ENCODE measurements at regions not wholly inside any gene's neighbourhood (a gene's known extent, or its start where the extent isn't known, plus 50 kb on each side); places are given as distances from the start of the nearest gene placed in this dataset.

GRCh38 chr12:60144395-60144794, 548.6 kb downstream of the SLC16A7 start:
- H3K4me3 ChIP-seq (ENCODE audit: low read depth in 1 of 3, low read length in 3 of 3), result no peak overlapping the region
- DNase-seq (ENCODE audit: low spot score), result no peak
- no peaks in the 10 kb centered on the region for H3K36me3 ChIP-seq (ENCODE audit: control insufficient read depth in 4 of 4, insufficient read depth in 3 of 4, low read depth in 1 of 4, low read length in 3 of 4)
- WGBS, result 64% methylated on average over 1 of the region's 1 CpG
- no peaks in the 10 kb centered on the region for H3K27me3 ChIP-seq (ENCODE audit: control insufficient read depth in 4 of 4, insufficient read depth in 4 of 4, low read length in 3 of 4)
- TF ChIP-seq HNF4G (IDR thresholded peaks at IDR 0.05), result no peak
- TF ChIP-seq MAX (IDR thresholded peaks at IDR 0.05), result no peak
- no peak for TF ChIP-seq RAD21 (IDR thresholded peaks at IDR 0.05)
- TF ChIP-seq HNF4A (conservative IDR thresholded peaks at IDR 0.05), result no peak
- TF ChIP-seq FOXA1 (IDR thresholded peaks at IDR 0.05), result no peak
- no peak for TF ChIP-seq SP1 (IDR thresholded peaks at IDR 0.05)
- no peak overlapping the region for H3K9ac ChIP-seq (ENCODE audit: low read depth in 1 of 2, low read length in 2 of 2)
- H3K27ac ChIP-seq (ENCODE audit: low read depth in 1 of 2, low read length in 2 of 2), result no peak overlapping the region
- no peaks in the 10 kb centered on the region for H3K4me1 ChIP-seq (ENCODE audit: control insufficient read depth in 4 of 4, insufficient read depth in 4 of 4, low read length in 3 of 4)
- H3K9me3 ChIP-seq (ENCODE audit: control insufficient read depth in 4 of 4, low read length in 3 of 4), result no peaks in the 10 kb centered on the region

GRCh38 chr12:60148109-60148508, 552.3 kb downstream of the SLC16A7 start:
- no peaks in the 10 kb centered on the region for H3K27me3 ChIP-seq (ENCODE audit: control insufficient read depth in 4 of 4, insufficient read depth in 4 of 4, low read length in 3 of 4)
- no peaks in the 10 kb centered on the region for H3K36me3 ChIP-seq (ENCODE audit: control insufficient read depth in 4 of 4, insufficient read depth in 3 of 4, low read depth in 1 of 4, low read length in 3 of 4)
- TF ChIP-seq CTCF (IDR thresholded peaks at IDR 0.05; ENCODE audit: low read depth, low read length, missing input control), result no peak
- TF ChIP-seq FOXA2 (IDR thresholded peaks at IDR 0.05), result no peak
- TF ChIP-seq ATF3 (IDR thresholded peaks at IDR 0.05), result no peak
- no peak for TF ChIP-seq HNF4G (IDR thresholded peaks at IDR 0.05)
- no peak for TF ChIP-seq MAX (IDR thresholded peaks at IDR 0.05)
- no peak for TF ChIP-seq YY1 (IDR thresholded peaks at IDR 0.05)
- no peak for TF ChIP-seq GABPA (IDR thresholded peaks at IDR 0.05 in 1 of 2, conservative IDR thresholded peaks at IDR 0.05 in 1 of 2)
- TF ChIP-seq REST (IDR thresholded peaks at IDR 0.05), result no peak
- TF ChIP-seq TAF1 (conservative IDR thresholded peaks at IDR 0.05), result no peak
- WGBS, result 75% methylated on average over 2 of the region's 2 CpGs
- H3K4me1 ChIP-seq (ENCODE audit: control insufficient read depth in 4 of 4, insufficient read depth in 4 of 4, low read length in 3 of 4), result no peaks in the 10 kb centered on the region
- no peaks in the 10 kb centered on the region for H3K9me3 ChIP-seq (ENCODE audit: control insufficient read depth in 4 of 4, low read length in 3 of 4)
- DNase-seq (ENCODE audit: low spot score), result no peak
- no peak overlapping the region for H3K9ac ChIP-seq (ENCODE audit: low read depth in 1 of 2, low read length in 2 of 2)
- no peak overlapping the region for H3K27ac ChIP-seq (ENCODE audit: low read depth in 1 of 2, low read length in 2 of 2)
- no peak overlapping the region for H3K4me3 ChIP-seq (ENCODE audit: low read depth in 1 of 3, low read length in 3 of 3)

- Histone ChIP-seq H3K9me3 (ENCODE audit: control insufficient read depth in 4 of 4, low read length in 3 of 4) (no peaks in the 10 kb centered on the region), H3K27me3 (ENCODE audit: control insufficient read depth in 4 of 4, insufficient read depth in 4 of 4, low read length in 3 of 4) (no peaks in the 10 kb centered on the region), H3K27ac (ENCODE audit: low read depth in 1 of 2, low read length in 2 of 2) (no peak overlapping the region), H3K36me3 (ENCODE audit: control insufficient read depth in 4 of 4, insufficient read depth in 3 of 4, low read depth in 1 of 4, low read length in 3 of 4) (no peaks in the 10 kb centered on the region), H3K4me3 (ENCODE audit: low read depth in 1 of 3, low read length in 3 of 3) (no peak overlapping the region), H3K9ac (ENCODE audit: low read depth in 1 of 2, low read length in 2 of 2) (no peak overlapping the region), H3K4me1 (ENCODE audit: control insufficient read depth in 4 of 4, insufficient read depth in 4 of 4, low read length in 3 of 4) (no peaks in the 10 kb centered on the region)
- DNase-seq (ENCODE audit: low spot score), result no peak
- TF ChIP-seq HNF4A (conservative IDR thresholded peaks at IDR 0.05) (no peak), RAD21 (IDR thresholded peaks at IDR 0.05) (no peak), MAX (IDR thresholded peaks at IDR 0.05) (no peak), SP1 (IDR thresholded peaks at IDR 0.05) (no peak)
These were observed 553.0 kb downstream of the SLC16A7 start for GRCh38 chr12:60148831-60149230.
